ENCODE measurements at regions not wholly inside any gene's neighbourhood (a gene's known extent, or its start where the extent isn't known, plus 50 kb on each side); places are given as distances from the start of the nearest gene placed in this dataset.

DNA sequence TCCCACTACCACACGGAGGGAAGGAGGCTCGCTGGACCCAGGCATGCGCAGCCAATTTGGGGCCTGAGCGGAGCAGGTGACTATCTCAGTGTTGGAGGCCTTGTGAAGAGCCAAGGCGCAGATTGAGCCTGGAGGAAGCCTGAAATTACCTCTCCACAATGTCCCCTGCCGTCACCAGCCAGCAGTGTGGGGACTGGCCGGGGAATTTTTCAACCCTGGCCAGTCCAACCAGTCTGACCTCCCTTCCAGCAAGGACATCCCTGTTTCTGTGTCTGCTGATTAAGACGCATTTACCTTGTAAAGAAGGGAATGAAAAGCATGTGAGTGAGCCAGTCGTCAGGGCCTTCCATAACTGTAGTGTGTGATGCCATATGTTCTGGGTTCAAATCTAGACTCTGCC lies 198.1 kb upstream of the IRX3 start:
- Histone ChIP-seq H3K9ac (ENCODE audit: low read depth in 1 of 3, low read length in 3 of 3) (no peak overlapping the region), H3K27me3 (ENCODE audit: control insufficient read depth in 3 of 3, insufficient read depth in 3 of 3, low read length in 3 of 3) (no peaks in the 10 kb centered on the region), H3K4me3 (ENCODE audit: low read length in 3 of 3) (no peak overlapping the region), H3K27ac (ENCODE audit: low read depth, low read length) (no peak overlapping the region), H3K36me3 (ENCODE audit: control insufficient read depth in 3 of 3, insufficient read depth in 3 of 3, low read length in 3 of 3) (no peaks in the 10 kb centered on the region), H3K4me1 (ENCODE audit: control insufficient read depth in 3 of 3, insufficient read depth in 3 of 3, low read length in 3 of 3) (peaks cover 0 to 11% (median 7%) of the 10 kb centered on the region in 3 donors), H3K9me3 (ENCODE audit: control insufficient read depth in 3 of 3, low read length in 3 of 3) (no peaks in the 10 kb centered on the region)

GRCh38 chr16:54482892-54483574 lies 196.4 kb upstream of the IRX3 start:
- H3K4me3 ChIP-seq (ENCODE audit: low read length in 3 of 3) = no peak overlapping the region
- H3K27ac ChIP-seq (ENCODE audit: low read depth, low read length) = no peak overlapping the region
- H3K4me1 ChIP-seq (ENCODE audit: control insufficient read depth in 3 of 3, insufficient read depth in 3 of 3, low read length in 3 of 3) = no peaks in the 10 kb centered on the region
- no peaks in the 10 kb centered on the region for H3K27me3 ChIP-seq (ENCODE audit: control insufficient read depth in 3 of 3, insufficient read depth in 3 of 3, low read length in 3 of 3)
- no peaks in the 10 kb centered on the region for H3K9me3 ChIP-seq (ENCODE audit: control insufficient read depth in 3 of 3, low read length in 3 of 3)
- H3K9ac ChIP-seq (ENCODE audit: low read depth in 1 of 3, low read length in 3 of 3) = no peak overlapping the region
- H3K36me3 ChIP-seq (ENCODE audit: control insufficient read depth in 3 of 3, insufficient read depth in 3 of 3, low read length in 3 of 3) = no peaks in the 10 kb centered on the region

GRCh38 chr16:54480429-54480828 lies 193.8 kb upstream of the IRX3 start:
- Histone ChIP-seq H3K27me3 (ENCODE audit: control insufficient read depth in 3 of 3, insufficient read depth in 3 of 3, low read length in 3 of 3) (no peaks in the 10 kb centered on the region), H3K9ac (ENCODE audit: low read depth in 1 of 3, low read length in 3 of 3) (no peak overlapping the region), H3K27ac (ENCODE audit: low read depth, low read length) (no peak overlapping the region), H3K4me3 (ENCODE audit: low read length in 3 of 3) (no peak overlapping the region), H3K36me3 (ENCODE audit: control insufficient read depth in 3 of 3, insufficient read depth in 3 of 3, low read length in 3 of 3) (no peaks in the 10 kb centered on the region), H3K9me3 (ENCODE audit: control insufficient read depth in 3 of 3, low read length in 3 of 3) (no peaks in the 10 kb centered on the region), H3K4me1 (ENCODE audit: control insufficient read depth in 3 of 3, insufficient read depth in 3 of 3, low read length in 3 of 3) (no peaks in the 10 kb centered on the region)

DNA sequence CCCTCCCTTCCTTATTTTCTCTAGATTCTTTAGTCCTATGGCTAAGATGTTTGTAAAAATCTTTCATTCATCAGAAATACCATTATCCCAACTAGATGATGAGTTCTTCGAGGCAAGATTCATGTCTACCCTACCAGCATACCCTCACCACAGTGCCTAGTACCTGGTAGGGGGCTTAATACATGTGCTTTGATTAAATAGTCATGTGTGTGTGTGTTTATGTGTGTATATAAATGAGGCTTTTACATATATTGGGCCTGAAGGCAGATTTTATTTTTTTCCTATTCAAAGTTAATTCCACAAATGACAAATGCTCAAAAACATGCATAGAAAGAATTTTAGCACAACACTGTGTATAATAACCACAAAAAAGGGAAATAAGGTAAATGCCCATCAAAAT lies 193.0 kb upstream of the IRX3 start:
- Histone ChIP-seq H3K4me3 (ENCODE audit: low read length in 3 of 3) (no peak overlapping the region), H3K27ac (ENCODE audit: low read depth, low read length) (no peak overlapping the region), H3K4me1 (ENCODE audit: control insufficient read depth in 3 of 3, insufficient read depth in 3 of 3, low read length in 3 of 3) (no peaks in the 10 kb centered on the region), H3K36me3 (ENCODE audit: control insufficient read depth in 3 of 3, insufficient read depth in 3 of 3, low read length in 3 of 3) (no peaks in the 10 kb centered on the region), H3K9ac (ENCODE audit: low read depth in 1 of 3, low read length in 3 of 3) (no peak overlapping the region), H3K27me3 (ENCODE audit: control insufficient read depth in 3 of 3, insufficient read depth in 3 of 3, low read length in 3 of 3) (no peaks in the 10 kb centered on the region), H3K9me3 (ENCODE audit: control insufficient read depth in 3 of 3, low read length in 3 of 3) (no peaks in the 10 kb centered on the region)

DNA sequence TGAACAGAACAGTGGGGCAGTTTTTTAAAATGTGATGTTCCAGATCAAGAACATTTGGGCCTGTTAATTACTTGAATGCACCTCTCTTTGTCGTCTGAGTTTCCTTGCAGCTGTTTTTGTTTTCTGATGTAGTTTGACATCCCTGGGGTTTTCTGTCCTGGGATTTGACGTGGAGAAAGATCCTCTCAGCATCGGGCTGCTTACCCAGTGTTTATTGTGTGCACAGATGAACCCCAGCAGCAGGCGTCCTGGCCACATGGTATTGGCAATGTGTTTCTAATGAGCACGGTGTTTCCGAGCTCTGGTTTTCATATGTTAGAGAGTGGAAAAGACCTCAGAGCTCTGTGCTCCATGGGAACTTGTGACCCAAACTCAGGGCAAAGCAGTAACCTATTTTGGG lies 191.1 kb upstream of the IRX3 start:
- Histone ChIP-seq H3K4me3 (ENCODE audit: low read length in 3 of 3) (no peak overlapping the region), H3K9ac (ENCODE audit: low read depth in 1 of 3, low read length in 3 of 3) (no peak overlapping the region), H3K27me3 (ENCODE audit: control insufficient read depth in 3 of 3, insufficient read depth in 3 of 3, low read length in 3 of 3) (no peaks in the 10 kb centered on the region), H3K36me3 (ENCODE audit: control insufficient read depth in 3 of 3, insufficient read depth in 3 of 3, low read length in 3 of 3) (no peaks in the 10 kb centered on the region), H3K9me3 (ENCODE audit: control insufficient read depth in 3 of 3, low read length in 3 of 3) (no peaks in the 10 kb centered on the region), H3K4me1 (ENCODE audit: control insufficient read depth in 3 of 3, insufficient read depth in 3 of 3, low read length in 3 of 3) (no peaks in the 10 kb centered on the region), H3K27ac (ENCODE audit: low read depth, low read length) (no peak overlapping the region)

GRCh38 chr16:54475019-54475601 lies 188.5 kb upstream of the IRX3 start:
- no peak overlapping the region for H3K27ac ChIP-seq (ENCODE audit: low read depth, low read length)
- no peaks in the 10 kb centered on the region for H3K36me3 ChIP-seq (ENCODE audit: control insufficient read depth in 3 of 3, insufficient read depth in 3 of 3, low read length in 3 of 3)

GRCh38 chr16:54473226-54473993 lies 186.8 kb upstream of the IRX3 start:
- Histone ChIP-seq H3K27me3 (ENCODE audit: control insufficient read depth in 3 of 3, insufficient read depth in 3 of 3, low read length in 3 of 3) (peaks cover 0 to 4% (median 0%) of the 10 kb centered on the region in 3 donors), H3K4me3 (ENCODE audit: low read length in 3 of 3) (no peak overlapping the region), H3K36me3 (ENCODE audit: control insufficient read depth in 3 of 3, insufficient read depth in 3 of 3, low read length in 3 of 3) (no peaks in the 10 kb centered on the region), H3K9ac (ENCODE audit: low read depth in 1 of 3, low read length in 3 of 3) (no peak overlapping the region), H3K4me1 (ENCODE audit: control insufficient read depth in 3 of 3, insufficient read depth in 3 of 3, low read length in 3 of 3) (no peaks in the 10 kb centered on the region), H3K9me3 (ENCODE audit: control insufficient read depth in 3 of 3, low read length in 3 of 3) (no peaks in the 10 kb centered on the region), H3K27ac (ENCODE audit: low read depth, low read length) (no peak overlapping the region)

More at GRCh38 chr16:54475019-54475601, 188.5 kb upstream of the IRX3 start:
- no peak overlapping the region for H3K9ac ChIP-seq (ENCODE audit: low read depth in 1 of 3, low read length in 3 of 3)
- no peaks in the 10 kb centered on the region for H3K4me1 ChIP-seq (ENCODE audit: control insufficient read depth in 3 of 3, insufficient read depth in 3 of 3, low read length in 3 of 3)
- H3K4me3 ChIP-seq (ENCODE audit: low read length in 3 of 3) = no peak overlapping the region
- H3K27me3 ChIP-seq (ENCODE audit: control insufficient read depth in 3 of 3, insufficient read depth in 3 of 3, low read length in 3 of 3) = peaks cover 0 to 4% (median 0%) of the 10 kb centered on the region in 3 donors
- H3K9me3 ChIP-seq (ENCODE audit: control insufficient read depth in 3 of 3, low read length in 3 of 3) = no peaks in the 10 kb centered on the region

- H3K9me3 ChIP-seq (ENCODE audit: control insufficient read depth in 3 of 3, low read length in 3 of 3) = peaks cover 0 to 3% (median 3%) of the 10 kb centered on the region in 3 donors
- H3K27me3 ChIP-seq (ENCODE audit: control insufficient read depth in 3 of 3, insufficient read depth in 3 of 3, low read length in 3 of 3) = peaks cover 0 to 4% (median 0%) of the 10 kb centered on the region in 3 donors
- no peak overlapping the region for H3K4me3 ChIP-seq (ENCODE audit: low read length in 3 of 3)
- no peaks in the 10 kb centered on the region for H3K4me1 ChIP-seq (ENCODE audit: control insufficient read depth in 3 of 3, insufficient read depth in 3 of 3, low read length in 3 of 3)
- H3K36me3 ChIP-seq (ENCODE audit: control insufficient read depth in 3 of 3, insufficient read depth in 3 of 3, low read length in 3 of 3) = no peaks in the 10 kb centered on the region
- H3K27ac ChIP-seq (ENCODE audit: low read depth, low read length) = no peak overlapping the region
- H3K9ac ChIP-seq (ENCODE audit: low read depth in 1 of 3, low read length in 3 of 3) = no peak overlapping the region
Observed at GRCh38 chr16:54467398-54467797, 180.8 kb upstream of the IRX3 start.

GRCh38 chr16:54466233-54466632 lies 179.6 kb upstream of the IRX3 start:
- no peak overlapping the region for H3K27ac ChIP-seq (ENCODE audit: low read depth, low read length)
- H3K36me3 ChIP-seq (ENCODE audit: control insufficient read depth in 3 of 3, insufficient read depth in 3 of 3, low read length in 3 of 3) = no peaks in the 10 kb centered on the region
- H3K9me3 ChIP-seq (ENCODE audit: control insufficient read depth in 3 of 3, low read length in 3 of 3) = peaks cover 0 to 3% (median 3%) of the 10 kb centered on the region in 3 donors
- no peak overlapping the region for H3K9ac ChIP-seq (ENCODE audit: low read depth in 1 of 3, low read length in 3 of 3)
- no peak overlapping the region for H3K4me3 ChIP-seq (ENCODE audit: low read length in 3 of 3)
- no peaks in the 10 kb centered on the region for H3K27me3 ChIP-seq (ENCODE audit: control insufficient read depth in 3 of 3, insufficient read depth in 3 of 3, low read length in 3 of 3)
- H3K4me1 ChIP-seq (ENCODE audit: control insufficient read depth in 3 of 3, insufficient read depth in 3 of 3, low read length in 3 of 3) = no peaks in the 10 kb centered on the region

DNA sequence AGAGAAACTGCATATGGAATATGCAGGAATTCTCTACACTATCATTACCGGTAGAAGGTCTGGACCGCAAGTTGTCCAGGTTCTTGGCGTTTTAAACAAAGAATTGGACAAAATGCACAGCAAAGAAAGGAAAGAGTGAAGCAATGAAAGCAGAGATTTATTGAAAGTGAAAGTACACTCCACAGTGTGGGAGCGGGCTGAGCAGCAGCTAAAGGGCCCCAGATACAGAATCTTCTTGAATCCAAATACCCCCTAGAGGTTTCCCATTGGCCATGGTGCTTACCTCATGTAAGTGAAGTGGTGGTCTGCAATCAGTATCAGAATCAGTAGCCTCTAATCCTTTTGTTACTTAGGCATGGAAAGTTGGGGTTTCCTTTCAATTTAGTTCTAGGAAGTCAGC lies 178.5 kb upstream of the IRX3 start:
- Histone ChIP-seq H3K27ac (ENCODE audit: low read depth, low read length) (no peak overlapping the region), H3K9me3 (ENCODE audit: control insufficient read depth in 3 of 3, low read length in 3 of 3) (peaks cover 0 to 3% (median 3%) of the 10 kb centered on the region in 3 donors), H3K27me3 (ENCODE audit: control insufficient read depth in 3 of 3, insufficient read depth in 3 of 3, low read length in 3 of 3) (no peaks in the 10 kb centered on the region), H3K36me3 (ENCODE audit: control insufficient read depth in 3 of 3, insufficient read depth in 3 of 3, low read length in 3 of 3) (no peaks in the 10 kb centered on the region), H3K4me1 (ENCODE audit: control insufficient read depth in 3 of 3, insufficient read depth in 3 of 3, low read length in 3 of 3) (peaks cover 0 to under 1% (median 0%) of the 10 kb centered on the region in 3 donors), H3K4me3 (ENCODE audit: low read length in 3 of 3) (no peak overlapping the region), H3K9ac (ENCODE audit: low read depth in 1 of 3, low read length in 3 of 3) (no peak overlapping the region)
